ENCODE measurements at regions not wholly inside any gene's neighbourhood (a gene's known extent, or its start where the extent isn't known, plus 50 kb on each side); places are given as distances from the start of the nearest gene placed in this dataset.

GRCh38 chr12:107229827-107230226 is 136.5 kb upstream of the CRY1 start:
- Histone ChIP-seq H3K79me2 (ENCODE audit: control insufficient read depth in 1 of 2, insufficient read depth in 2 of 2, low read length in 2 of 2) (no peaks in the 10 kb centered on the region), H2AFZ (ENCODE audit: low read length) (no peak overlapping the region), H4K8ac (ENCODE audit: extremely low read depth, insufficient read depth, low read length) (no peak overlapping the region), H3K56ac (replicated peaks; ENCODE audit: insufficient read length, low read depth, low read length) (no peak overlapping the region), H3K27me3 (replicated peaks in 1 of 4; ENCODE audit: control insufficient read depth in 3 of 4, extremely low read depth in 1 of 4, insufficient read depth in 3 of 4, low read length in 3 of 4) (no peaks in the 10 kb centered on the region), H2BK120ac (replicated peaks; ENCODE audit: low read depth, low read length) (no peak overlapping the region), H3K4me2 (ENCODE audit: insufficient read depth in 1 of 2, low read depth in 2 of 2, low read length in 2 of 2) (no peak overlapping the region), H3K9ac (replicated peaks in 1 of 4; ENCODE audit: extremely low read depth in 1 of 4, low read depth in 3 of 4, low read length in 3 of 4) (no peak overlapping the region), H2AK5ac (ENCODE audit: low read depth, low read length) (no peak overlapping the region), H2BK15ac (ENCODE audit: low read length) (no peak overlapping the region), H2BK5ac (ENCODE audit: low read depth, low read length) (no peak overlapping the region), H4K91ac (replicated peaks; ENCODE audit: insufficient read length, low read length) (no peak overlapping the region), H4K5ac (ENCODE audit: insufficient read length, low read depth, low read length) (no peak overlapping the region), H3K23me2 (ENCODE audit: low read depth, low read length) (no peaks in the 10 kb centered on the region), H2BK20ac (ENCODE audit: low read length) (no peak overlapping the region), H3K27ac (ENCODE audit: low read depth, low read length) (no peak overlapping the region), H3K79me1 (ENCODE audit: low read depth, low read length) (no peaks in the 10 kb centered on the region), H3K14ac (ENCODE audit: insufficient read length) (no peak overlapping the region), H3K4me1 (replicated peaks in 1 of 4; ENCODE audit: control insufficient read depth in 3 of 4, insufficient read depth in 4 of 4, low read length in 3 of 4) (peaks cover 0 to 11% (median 5%) of the 10 kb centered on the region in 4 experiments; a peak in 4 of 7 replicates), H2BK12ac (ENCODE audit: low read depth, low read length) (no peak overlapping the region), H4K20me1 (replicated peaks in 1 of 2; ENCODE audit: control insufficient read depth in 1 of 2, insufficient read depth in 2 of 2, low read length in 2 of 2) (no peaks in the 10 kb centered on the region), H3K18ac (ENCODE audit: extremely low read depth, low read length) (no peak overlapping the region), H3K9me3 (ENCODE audit: insufficient read depth in 2 of 2, low read depth in 1 of 2, low read length in 1 of 2) (no peaks in the 10 kb centered on the region), H3K23ac (ENCODE audit: insufficient read length) (no peak overlapping the region), H3K4me3 (ENCODE audit: extremely low read depth in 1 of 4, insufficient read depth in 2 of 4, low read depth in 3 of 4, low read length in 4 of 4) (no peak overlapping the region), H3K4ac (replicated peaks; ENCODE audit: insufficient read length, low read depth, low read length) (no peak overlapping the region), H3K36me3 (ENCODE audit: control insufficient read depth in 2 of 4, insufficient read depth in 4 of 4, low read length in 3 of 4) (no peaks in the 10 kb centered on the region)
- FAIRE-seq (no peak), DNase-seq (ENCODE audit: low read depth in 1 of 2, low spot score in 2 of 2) (no peak)
- ChIA-PET CTCF (ENCODE audit: partially characterized antibody) (interaction anchor here (0.9 kb wide), 1 partner anchor 446 kb away, joined by 3 read pairs; no protein-coding TSS in a partner anchor), POLR2A (ENCODE audit: partially characterized antibody) (no interaction called here)
- WGBS, 2 experiments (ENCODE audit: extremely low coverage in 1 of 2, insufficient coverage in 1 of 2, insufficient read length in 1 of 2, insufficient replicate concordance in 2 of 2, low coverage in 1 of 2, low lambda C conversion rate in 2 of 2, missing lambda C conversion rate in 1 of 2): 94% methylated on average over 5 of the region's 5 CpGs; no CpG with 5 or more reads in 1 of the 2 experiments
- TF ChIP-seq SP4 (IDR thresholded peaks at IDR 0.05; ENCODE audit: low read length) (no peak), CREB1 (IDR thresholded peaks at IDR 0.05) (no peak), POU5F1 (IDR thresholded peaks at IDR 0.05; ENCODE audit: low read depth, low read length) (no peak), SAP30 (IDR thresholded peaks at IDR 0.05; ENCODE audit: insufficient read depth, insufficient replicate concordance, low read length) (no peak), EZH2 (IDR thresholded peaks at IDR 0.05; ENCODE audit: low read depth, low read length, severe bottlenecking) (no peak), GABPA (IDR thresholded peaks at IDR 0.05; ENCODE audit: borderline replicate concordance, insufficient read depth, low read length) (no peak), USF2 (IDR thresholded peaks at IDR 0.05; ENCODE audit: low read length) (no peak), CBX5 (IDR thresholded peaks at IDR 0.05; ENCODE audit: low read depth, low read length) (no peak), BACH1 (IDR thresholded peaks at IDR 0.05; ENCODE audit: low read length) (no peak), RNF2 (IDR thresholded peaks at IDR 0.05; ENCODE audit: borderline replicate concordance, low read depth, low read length, missing control alignments, poor library complexity, severe bottlenecking) (no peak), SRF (IDR thresholded peaks at IDR 0.05; ENCODE audit: low read depth, low read length) (no peak), RBBP5 (IDR thresholded peaks at IDR 0.05; ENCODE audit: borderline replicate concordance, low read depth, low read length) (no peak), TAF1 (IDR thresholded peaks at IDR 0.05; ENCODE audit: low read depth, low read length) (no peak), KDM1A (IDR thresholded peaks at IDR 0.05; ENCODE audit: borderline replicate concordance, low read length) (no peak)

All from H1 (cell line).